Mucosa of rectum (tissue), 2 donors: ENCODE measurements at regions not wholly inside any gene's neighbourhood (a gene's known extent, or its start where the extent isn't known, plus 50 kb on each side); places are given as distances from the start of the nearest gene placed in this dataset.
"Not testable (repeated sequence)": the region's sequence is repeated elsewhere in the genome, so short reads cannot be mapped to it uniquely, and the experiment has no call there.

ENCODE experiments used
- H3K27ac ChIP-seq, 2 donors: one replicate each; pipeline ENCODE4 v1.7.0; 2013; ENCODE audit warnings: inconsistent platforms in 2 of 2, low read depth in 2 of 2, low read length in 2 of 2
- H3K27me3 ChIP-seq, 2 donors: one replicate each; pipeline ENCODE4 v1.7.0; 2013; ENCODE audit warnings: low read length in 2 of 2; ENCODE audit not compliant: control insufficient read depth in 2 of 2, insufficient read depth in 2 of 2
- H3K36me3 ChIP-seq, 2 donors: one replicate each; pipeline ENCODE4 v1.7.0; 2013; ENCODE audit warnings: low read length in 2 of 2; ENCODE audit not compliant: control insufficient read depth in 2 of 2, insufficient read depth in 2 of 2
- H3K4me1 ChIP-seq, 2 donors: one replicate each; pipeline ENCODE4 v1.7.0; 2013; ENCODE audit warnings: low read length in 2 of 2, mild to moderate bottlenecking in 1 of 2; ENCODE audit not compliant: control insufficient read depth in 2 of 2, insufficient read depth in 2 of 2
- H3K4me3 ChIP-seq, 2 donors: one replicate each; pipeline ENCODE4 v1.7.0; 2013; ENCODE audit warnings: low read length in 2 of 2
- H3K9ac ChIP-seq, 2 donors: one replicate each; pipeline ENCODE4 v1.7.0; 2013; ENCODE audit warnings: low read length in 2 of 2, low read depth in 1 of 2, mild to moderate bottlenecking in 1 of 2
- H3K9me3 ChIP-seq, 2 donors: one replicate each; pipeline ENCODE4 v1.7.0; 2013; ENCODE audit warnings: low read length in 2 of 2; ENCODE audit not compliant: control insufficient read depth in 2 of 2
- donor health status: healthy.
- donor health status: Normal muscosa, but diverticular disease.

DNA sequence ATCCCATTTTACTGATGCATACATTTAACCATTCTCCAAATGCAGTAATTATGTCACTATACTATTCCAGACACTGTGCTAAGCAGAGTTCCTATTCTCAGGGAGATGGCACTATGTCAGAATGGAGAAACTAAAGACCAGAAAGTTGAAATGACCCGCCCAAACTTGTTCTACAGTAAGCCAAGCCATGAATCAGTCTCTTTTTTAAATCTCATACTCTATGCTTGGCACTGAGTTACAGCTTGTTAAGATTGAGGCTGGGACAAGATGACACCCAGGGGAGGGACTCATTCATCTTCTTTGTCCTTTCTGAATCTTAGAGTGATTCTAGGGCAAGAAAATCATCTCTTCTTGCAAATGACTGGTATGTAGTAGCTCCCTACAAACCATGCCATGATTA, 247.0 kb upstream of the CCL2 start:
- Histone ChIP-seq H3K27me3 (peaks cover 0 to 5% of the 10 kb centered on the region in 2 donors), H3K4me3 (no peak overlapping the region), H3K9me3 (no peaks in the 10 kb centered on the region), H3K36me3 (no peaks in the 10 kb centered on the region), H3K9ac (no peak overlapping the region), H3K4me1 (no peaks in the 10 kb centered on the region), H3K27ac (no peak overlapping the region)

DNA sequence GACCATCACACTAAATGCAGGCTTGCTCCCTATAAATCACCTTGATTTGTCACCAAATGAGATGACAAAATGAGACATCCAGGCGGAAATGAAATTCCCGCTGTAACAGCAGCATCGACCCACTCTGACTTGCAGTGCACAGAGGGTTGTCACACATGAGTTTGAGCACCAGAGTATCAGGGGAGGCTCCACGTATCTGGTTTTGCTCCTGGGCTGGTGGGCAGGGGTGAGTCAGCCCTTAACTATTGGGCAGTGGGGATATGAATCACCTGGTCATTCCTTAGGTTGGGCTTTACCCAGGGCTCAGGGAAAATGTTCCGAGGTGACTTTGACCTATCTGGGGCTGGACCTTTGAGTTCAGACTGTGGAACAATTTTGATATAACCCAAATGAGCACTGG, 245.2 kb upstream of the CCL2 start:
- no peak overlapping the region for H3K4me3 ChIP-seq
- no peak overlapping the region for H3K27ac ChIP-seq
- no peaks in the 10 kb centered on the region for H3K4me1 ChIP-seq
- H3K27me3 ChIP-seq = peaks cover 0 to 5% of the 10 kb centered on the region in 2 donors
- no peak overlapping the region for H3K9ac ChIP-seq
- H3K36me3 ChIP-seq = no peaks in the 10 kb centered on the region
- no peaks in the 10 kb centered on the region for H3K9me3 ChIP-seq

DNA sequence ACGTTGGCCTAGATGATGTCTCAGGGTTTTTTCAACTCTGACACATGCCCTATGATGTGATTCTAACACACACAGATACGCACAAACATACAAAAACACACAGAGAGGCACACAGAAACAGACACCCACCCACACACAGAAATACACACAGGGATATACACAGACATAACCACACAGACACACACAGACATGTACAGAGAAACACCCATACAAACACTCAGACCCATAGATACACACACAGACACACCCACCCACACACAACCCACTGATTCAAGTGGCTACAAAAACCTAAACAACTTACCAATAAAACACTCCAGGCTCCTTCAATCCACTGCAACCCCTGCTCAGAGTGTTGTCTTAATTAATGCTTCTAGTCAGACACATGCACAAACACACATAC, 244.6 kb upstream of the CCL2 start:
- no peak overlapping the region for H3K9ac ChIP-seq
- peaks cover 0 to 5% of the 10 kb centered on the region in 2 donors for H3K27me3 ChIP-seq
- no peak overlapping the region for H3K4me3 ChIP-seq
- H3K36me3 ChIP-seq = no peaks in the 10 kb centered on the region
- no peak overlapping the region for H3K27ac ChIP-seq
- no peaks in the 10 kb centered on the region for H3K9me3 ChIP-seq
- no peaks in the 10 kb centered on the region for H3K4me1 ChIP-seq

DNA sequence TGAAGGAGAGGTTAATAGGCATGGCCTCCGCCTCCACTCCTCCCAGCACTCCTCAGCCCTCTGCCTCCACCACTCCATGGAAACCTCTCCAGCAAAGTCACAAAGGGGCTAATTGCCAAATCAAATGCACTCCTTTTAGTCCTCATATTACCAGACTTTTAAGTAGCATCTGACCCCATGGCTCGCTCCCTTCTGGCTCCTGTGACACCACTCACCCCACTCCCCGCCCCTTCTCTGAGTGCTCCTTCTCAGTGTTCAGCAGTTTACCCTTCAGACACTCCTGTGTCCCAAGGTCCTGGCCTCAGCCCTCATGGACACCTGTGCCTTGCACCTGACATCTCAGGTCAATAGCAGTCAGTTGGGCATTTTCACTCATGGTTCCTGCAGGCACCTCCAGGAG, 243.5 kb upstream of the CCL2 start:
- no peaks in the 10 kb centered on the region for H3K9me3 ChIP-seq
- H3K4me3 ChIP-seq = no peak overlapping the region
- H3K27me3 ChIP-seq = peaks cover 0 to 5% of the 10 kb centered on the region in 2 donors
- H3K27ac ChIP-seq = no peak overlapping the region
- H3K4me1 ChIP-seq = no peaks in the 10 kb centered on the region
- no peak overlapping the region for H3K9ac ChIP-seq
- no peaks in the 10 kb centered on the region for H3K36me3 ChIP-seq

DNA sequence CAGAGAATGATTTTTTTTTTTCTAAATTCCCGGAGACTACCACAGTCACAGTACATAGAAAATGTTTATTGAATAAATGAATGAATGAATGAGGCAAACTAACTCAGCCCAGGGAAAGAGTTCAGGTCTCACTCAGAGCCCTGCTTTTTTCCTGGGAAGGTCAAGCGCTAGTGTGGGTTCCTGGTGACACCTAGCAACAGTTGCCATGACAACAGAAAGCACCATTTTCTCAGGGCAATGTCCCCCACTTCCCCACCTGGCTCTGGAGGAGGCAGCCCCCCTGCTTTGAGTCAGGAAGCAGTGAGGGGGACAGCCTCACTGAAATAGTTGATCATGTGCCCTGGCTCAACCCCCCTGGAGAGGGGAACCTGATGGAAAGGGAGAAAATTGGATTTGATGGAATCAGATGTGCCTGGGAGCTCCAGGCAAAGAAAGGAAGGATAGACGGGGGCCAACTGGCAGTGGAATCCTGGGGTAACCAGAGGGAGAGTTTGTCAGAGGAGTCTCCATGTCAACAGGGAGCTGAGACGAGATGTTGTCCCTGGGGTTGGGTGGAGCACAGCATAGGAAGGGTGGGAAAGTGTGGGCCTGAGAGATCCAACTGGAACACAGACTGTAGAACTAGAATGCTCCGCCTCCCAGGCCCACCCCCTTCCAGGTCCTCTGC, 242.2 kb upstream of the CCL2 start:
- H3K9me3 ChIP-seq = no peaks in the 10 kb centered on the region
- no peak overlapping the region for H3K27ac ChIP-seq
- no peaks in the 10 kb centered on the region for H3K36me3 ChIP-seq
- H3K4me3 ChIP-seq = no peak overlapping the region
- no peaks in the 10 kb centered on the region for H3K4me1 ChIP-seq
- peaks cover 0 to 5% of the 10 kb centered on the region in 2 donors for H3K27me3 ChIP-seq
- no peak overlapping the region for H3K9ac ChIP-seq

DNA sequence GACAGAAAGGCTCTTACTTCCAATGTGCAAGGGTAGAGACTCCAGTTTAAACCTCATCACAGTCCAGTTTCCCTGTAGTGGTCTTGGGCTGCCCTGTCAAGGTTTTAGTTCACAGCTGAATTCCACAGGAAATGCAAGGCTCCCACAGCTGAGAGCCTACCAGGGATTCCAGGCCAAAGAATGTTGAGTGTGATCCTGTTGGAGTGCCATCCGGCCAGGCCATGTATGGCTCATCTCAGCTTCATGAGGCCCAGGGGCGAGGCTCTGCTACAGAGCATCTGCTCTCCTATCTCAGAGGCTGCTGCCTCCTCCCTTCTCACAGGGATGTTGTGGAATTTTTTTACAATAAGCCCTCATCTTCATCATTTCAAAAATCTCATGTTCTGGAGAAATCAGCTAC, 239.8 kb upstream of the CCL2 start:
- H3K36me3 ChIP-seq = no peaks in the 10 kb centered on the region
- no peak overlapping the region for H3K9ac ChIP-seq
- H3K4me1 ChIP-seq = no peaks in the 10 kb centered on the region
- H3K4me3 ChIP-seq = no peak overlapping the region
- H3K27ac ChIP-seq = no peak overlapping the region
- H3K9me3 ChIP-seq = no peaks in the 10 kb centered on the region
- H3K27me3 ChIP-seq = peaks cover 0 to 4% of the 10 kb centered on the region in 2 donors

DNA sequence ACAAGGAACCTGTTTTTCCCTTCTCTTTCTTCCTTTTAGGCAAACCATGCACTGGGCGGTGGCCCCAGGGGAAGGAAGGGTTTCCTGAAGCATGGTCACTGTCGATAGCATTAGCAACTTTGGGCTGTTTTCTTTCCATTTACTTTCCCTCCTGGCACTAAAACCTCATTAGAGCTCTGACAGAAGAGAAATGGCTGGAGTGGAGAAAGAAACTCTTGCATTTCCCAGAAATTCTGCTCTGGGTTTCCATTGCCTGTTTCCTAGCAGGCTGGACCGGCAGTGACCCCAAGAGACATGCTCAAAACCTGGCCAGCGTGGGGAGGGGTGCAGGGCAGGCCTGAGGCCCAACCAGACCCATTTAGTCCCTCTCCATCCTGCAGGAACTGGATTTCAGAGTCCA, 230.7 kb upstream of the CCL2 start:
- Histone ChIP-seq H3K9me3 (no peaks in the 10 kb centered on the region), H3K9ac (no peak overlapping the region), H3K4me1 (no peaks in the 10 kb centered on the region), H3K4me3 (no peak overlapping the region), H3K27me3 (no peaks in the 10 kb centered on the region), H3K36me3 (no peaks in the 10 kb centered on the region), H3K27ac (no peak overlapping the region)

DNA sequence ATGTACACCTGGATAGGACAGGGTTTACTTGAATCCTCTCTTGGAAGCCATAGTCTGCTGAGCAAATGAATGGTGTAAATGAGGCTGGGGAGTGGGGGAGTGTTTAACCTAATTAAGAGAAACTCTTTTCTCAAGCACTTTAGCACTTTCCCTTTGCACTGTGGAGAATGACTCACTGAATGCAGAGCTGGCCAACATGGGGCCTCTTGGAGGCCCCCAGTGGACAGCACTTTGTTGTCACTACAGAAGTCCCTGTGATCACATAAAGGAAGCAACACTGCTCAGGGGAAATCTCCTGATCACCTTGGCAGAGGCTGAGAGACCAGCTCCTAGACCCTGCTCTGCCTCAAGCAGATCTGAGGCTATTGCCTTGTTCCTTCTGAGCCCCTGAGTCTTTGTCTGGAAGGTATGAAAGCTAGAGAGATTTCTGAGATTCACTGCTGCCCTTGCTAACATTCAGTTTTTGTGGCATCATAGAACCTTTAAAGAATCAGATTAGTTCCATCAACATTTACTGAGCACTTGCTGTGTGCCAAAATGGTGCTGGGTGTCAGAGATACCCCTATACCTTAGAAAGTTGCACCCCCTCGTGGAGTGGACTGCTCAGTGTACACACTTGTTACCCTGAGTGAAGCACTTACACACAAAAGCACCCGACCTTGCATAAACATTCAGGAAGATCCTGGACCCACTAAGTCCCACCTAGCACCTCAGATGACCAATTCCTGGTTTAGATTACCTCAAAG, 230.1 kb upstream of the CCL2 start:
- no peaks in the 10 kb centered on the region for H3K36me3 ChIP-seq
- no peak overlapping the region for H3K27ac ChIP-seq
- no peaks in the 10 kb centered on the region for H3K4me1 ChIP-seq
- no peaks in the 10 kb centered on the region for H3K9me3 ChIP-seq
- H3K27me3 ChIP-seq = no peaks in the 10 kb centered on the region
- H3K4me3 ChIP-seq = no peak overlapping the region
- H3K9ac ChIP-seq = no peak overlapping the region

DNA sequence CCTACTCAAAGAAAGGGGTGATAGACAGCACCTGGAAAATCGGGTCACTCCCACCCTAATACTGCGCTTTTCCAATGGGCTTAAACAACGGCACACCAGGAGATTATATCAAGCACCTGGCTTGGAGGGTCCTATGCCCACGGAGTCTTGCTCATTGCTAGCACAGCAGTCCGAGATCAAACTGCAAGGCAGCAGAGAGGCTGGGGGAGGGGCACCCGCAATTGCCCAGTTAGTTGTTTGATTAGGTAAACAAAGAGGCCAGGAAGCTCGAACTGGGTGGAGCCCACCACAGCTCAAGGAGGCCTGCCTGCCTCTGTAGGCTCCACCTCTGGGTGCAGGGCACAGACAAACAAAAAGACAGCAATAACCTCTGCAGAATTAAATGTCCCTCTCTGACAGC, 224.5 kb upstream of the CCL2 start:
- H3K9me3 ChIP-seq, H3K9ac ChIP-seq, H3K4me3 ChIP-seq, H3K4me1 ChIP-seq, H3K27me3 ChIP-seq, H3K36me3 ChIP-seq, H3K27ac ChIP-seq: not testable (repeated sequence)

DNA sequence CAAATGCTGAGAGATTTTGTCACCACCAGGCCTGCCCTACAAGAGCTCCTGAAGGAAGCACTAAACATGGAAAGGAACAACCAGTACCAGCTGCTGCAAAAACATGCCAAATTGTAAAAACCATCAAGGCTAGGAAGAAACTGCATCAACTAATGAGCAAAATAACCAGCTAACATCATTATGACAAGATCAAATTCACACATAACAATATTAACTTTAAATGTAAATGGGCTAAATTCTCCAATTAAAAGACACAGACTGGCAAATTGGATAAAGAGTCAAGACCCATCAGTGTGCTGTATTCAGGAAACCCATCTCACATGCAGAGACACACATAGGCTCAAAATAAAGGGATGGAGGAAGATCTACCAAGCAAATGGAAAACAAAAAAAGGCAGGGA, 222.8 kb upstream of the CCL2 start:
- H3K9ac ChIP-seq, H3K4me1 ChIP-seq, H3K9me3 ChIP-seq, H3K27ac ChIP-seq, H3K36me3 ChIP-seq, H3K4me3 ChIP-seq, H3K27me3 ChIP-seq: not testable (repeated sequence)
